ENCODE measurements at regions not wholly inside any gene's neighbourhood (a gene's known extent, or its start where the extent isn't known, plus 50 kb on each side); places are given as distances from the start of the nearest gene placed in this dataset.

- DNase-seq (ENCODE audit: low read depth in 2 of 3, low spot score in 2 of 3) = no peak
Measured at GRCh38 chr10:28781296-28781695, 104.0 kb downstream of the BAMBI start.

- no peak for DNase-seq (ENCODE audit: low read depth in 2 of 3, low spot score in 2 of 3)
Measured at GRCh38 chr10:28783087-28783486, 105.8 kb downstream of the BAMBI start.

- DNase-seq (ENCODE audit: low read depth in 2 of 3, low spot score in 2 of 3) = no peak
Measured at GRCh38 chr10:28785018-28785417, 107.7 kb downstream of the BAMBI start.

- no peak for DNase-seq (ENCODE audit: low read depth in 2 of 3, low spot score in 2 of 3)
Measured at GRCh38 chr10:28788252-28788651, 110.9 kb downstream of the BAMBI start.

- no peak for DNase-seq (ENCODE audit: low read depth in 2 of 3, low spot score in 2 of 3)
Measured at GRCh38 chr10:28788762-28789161, 111.4 kb downstream of the BAMBI start.

- no peak for DNase-seq (ENCODE audit: low read depth in 2 of 3, low spot score in 2 of 3)
Measured at GRCh38 chr10:28790146-28790545, 112.8 kb downstream of the BAMBI start.

- DNase-seq (ENCODE audit: low read depth in 2 of 3, low spot score in 2 of 3) = no peak
Measured at GRCh38 chr10:28793482-28793881, 116.2 kb downstream of the BAMBI start.

- DNase-seq (ENCODE audit: low read depth in 2 of 3, low spot score in 2 of 3) = no peak
Measured at GRCh38 chr10:28794986-28795385, 117.7 kb downstream of the BAMBI start.

GRCh38 chr10:28796606-28797512, 119.5 kb downstream of the BAMBI start:
- no peak for DNase-seq (ENCODE audit: low read depth in 2 of 3, low spot score in 2 of 3)

GRCh38 chr10:28797904-28798371, 120.6 kb downstream of the BAMBI start:
- no peak for DNase-seq (ENCODE audit: low read depth in 2 of 3, low spot score in 2 of 3)

- no peak for DNase-seq (ENCODE audit: low read depth in 2 of 3, low spot score in 2 of 3)
Measured at GRCh38 chr10:28798428-28798955, 121.2 kb downstream of the BAMBI start.

- no peak for DNase-seq (ENCODE audit: low read depth in 2 of 3, low spot score in 2 of 3)
Measured at GRCh38 chr10:28798964-28799363, 121.6 kb downstream of the BAMBI start.

- DNase-seq (ENCODE audit: low read depth in 2 of 3, low spot score in 2 of 3) = no peak
Measured at GRCh38 chr10:28800144-28800543, 122.8 kb downstream of the BAMBI start.

GRCh38 chr10:28801247-28801646, 123.9 kb downstream of the BAMBI start:
- DNase-seq (ENCODE audit: low read depth in 2 of 3, low spot score in 2 of 3) = no peak

GRCh38 chr10:28801869-28802268, 124.5 kb downstream of the BAMBI start:
- DNase-seq (ENCODE audit: low read depth in 2 of 3, low spot score in 2 of 3) = no peak

GRCh38 chr10:28805390-28805789, 128.1 kb downstream of the BAMBI start:
- DNase-seq (ENCODE audit: low read depth in 2 of 3, low spot score in 2 of 3) = no peak

- no peak for DNase-seq (ENCODE audit: low read depth in 2 of 3, low spot score in 2 of 3)
Measured at GRCh38 chr10:28806488-28806941, 129.2 kb downstream of the BAMBI start.

GRCh38 chr10:28806951-28807759, 129.8 kb downstream of the BAMBI start:
- DNase-seq (ENCODE audit: low read depth in 2 of 3, low spot score in 2 of 3) = peak in 1 of 3 donors; percentile 13

- peak in 2 of 3 donors; percentile 34 to 58 for DNase-seq (ENCODE audit: low read depth in 2 of 3, low spot score in 2 of 3)
Measured at GRCh38 chr10:28807760-28808613, 130.7 kb downstream of the BAMBI start.

- DNase-seq (ENCODE audit: low read depth in 2 of 3, low spot score in 2 of 3) = no peak
Measured at GRCh38 chr10:28808693-28809092, 131.4 kb downstream of the BAMBI start.

All from hematopoietic multipotent progenitor cell (in vitro differentiated cells).